Hematopoietic multipotent progenitor cell treated with erythropoietin and hydrocortisone succinate and interleukin-3 and kit ligand, for 6 days (in vitro differentiated cells): ENCODE measurements at regions not wholly inside any gene's neighbourhood (a gene's known extent, or its start where the extent isn't known, plus 50 kb on each side); places are given as distances from the start of the nearest gene placed in this dataset.
A peak's percentile ranks its signal among the peaks of the same experiment; 100 is the strongest.
"Not testable (repeated sequence)": the region's sequence is repeated elsewhere in the genome, so short reads cannot be mapped to it uniquely, and the experiment has no call there.

ENCODE experiments used
- DNase-seq: peaks from one replicate; pipeline ENCODE4 v3.0.0-alpha.2; 2015

DNA sequence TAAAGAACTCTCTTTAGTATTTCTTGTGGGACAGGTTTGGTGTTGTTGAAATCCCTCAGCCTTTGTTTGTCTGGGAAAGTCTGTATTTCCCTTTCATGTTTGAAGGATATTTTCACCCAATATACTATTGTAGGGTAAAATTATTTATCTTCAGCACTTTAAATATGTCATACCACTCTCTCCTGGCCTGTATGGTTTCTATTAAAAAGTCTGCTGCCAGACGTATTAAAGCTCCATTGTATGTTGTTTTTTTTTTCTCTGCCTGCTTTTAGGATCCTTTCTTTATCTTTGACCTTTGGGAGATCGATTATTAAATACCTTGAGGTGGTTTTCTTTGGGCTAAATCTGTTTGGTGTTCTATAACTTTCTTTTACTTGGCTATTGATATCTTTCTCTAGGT lies 119.0 kb upstream of the TBC1D5 start:
- no peak for DNase-seq

DNA sequence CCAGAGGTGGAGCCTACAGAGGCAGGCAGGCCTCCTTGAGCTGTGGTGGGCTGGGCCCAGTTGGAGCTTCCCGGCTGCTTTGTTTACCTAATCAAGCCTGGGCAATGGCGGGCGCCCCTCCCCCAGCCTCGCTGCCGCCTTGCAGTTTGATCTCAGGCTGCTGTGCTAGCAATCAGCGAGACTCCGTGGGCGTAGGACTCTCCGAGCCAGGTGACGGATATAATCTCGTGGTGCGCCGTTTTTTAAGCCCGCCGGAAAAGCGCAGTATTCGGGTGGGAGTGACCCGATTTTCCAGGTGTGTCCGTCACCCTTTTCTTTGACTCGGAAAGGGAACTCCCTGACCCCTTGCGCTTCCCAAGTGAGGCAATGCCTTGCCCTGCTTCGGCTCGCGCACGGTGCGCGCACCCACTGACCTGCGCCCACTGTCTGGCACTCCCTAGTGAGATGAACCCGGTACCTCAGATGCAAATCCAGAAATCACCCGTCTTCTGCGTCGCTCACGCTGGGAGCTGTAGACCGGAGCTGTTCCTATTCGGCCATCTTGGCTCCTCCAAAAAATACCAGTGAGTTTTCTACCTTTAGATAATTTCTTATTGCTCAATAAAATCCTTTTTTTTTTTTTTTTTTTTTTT lies 118.5 kb upstream of the TBC1D5 start:
- DNase-seq: not testable (repeated sequence)

DNA sequence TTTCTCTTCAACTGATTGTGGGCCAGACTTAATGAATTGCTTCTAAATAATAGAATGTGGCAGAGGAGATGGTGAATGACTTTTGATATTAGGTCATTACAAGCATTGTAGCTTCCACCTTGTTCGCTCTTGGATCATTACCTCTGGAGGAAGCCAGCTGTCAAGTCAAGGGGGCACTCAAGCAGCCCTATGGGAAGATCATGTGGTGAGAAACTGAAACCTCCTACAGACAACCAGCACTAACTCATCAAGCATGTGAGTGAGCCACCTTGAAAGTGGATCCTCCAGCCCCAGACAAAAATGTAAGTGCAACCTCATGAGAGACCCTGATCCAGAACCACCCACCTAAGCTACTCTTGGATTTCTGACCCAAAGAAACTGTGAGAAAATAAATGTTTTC lies 109.8 kb upstream of the TBC1D5 start:
- no peak for DNase-seq

DNA sequence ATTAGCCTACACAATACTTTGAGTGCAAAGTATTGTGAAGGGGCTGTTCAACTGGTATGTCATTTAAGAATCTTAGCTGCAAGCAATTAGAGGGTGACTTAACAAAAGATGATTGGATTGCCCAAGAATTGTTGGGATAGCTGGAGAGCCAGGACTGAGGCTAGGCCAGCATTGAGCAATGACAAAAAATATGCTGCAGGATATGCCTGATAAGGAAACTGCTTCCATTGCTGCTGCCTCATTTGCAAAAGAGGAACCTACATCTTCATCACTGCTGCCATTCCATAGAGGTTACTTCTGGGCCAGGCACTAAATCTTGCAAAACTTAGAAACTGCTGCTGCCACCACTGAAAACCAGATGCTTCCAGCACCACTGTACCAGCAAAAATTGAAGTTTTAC lies 108.0 kb upstream of the TBC1D5 start:
- DNase-seq: peak; percentile 45

DNA sequence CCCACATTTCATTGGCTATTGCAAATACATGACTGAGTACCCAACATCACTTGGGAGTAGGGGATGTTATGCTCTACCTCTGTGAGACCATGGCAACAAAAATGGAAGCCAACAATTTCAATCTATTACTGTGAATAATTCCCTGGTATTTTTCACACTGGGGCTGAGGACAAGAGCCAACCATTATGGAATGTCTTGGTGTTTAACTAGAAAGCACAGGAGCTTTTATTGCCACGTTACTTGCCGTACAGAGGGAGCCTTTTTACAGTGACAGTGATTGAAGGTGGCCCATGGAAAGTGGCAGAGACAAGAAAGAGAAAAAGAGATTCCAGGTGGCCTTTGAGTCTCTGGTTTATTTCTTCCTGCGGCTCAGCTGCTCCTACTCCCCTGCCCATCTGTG lies 105.7 kb upstream of the TBC1D5 start:
- no peak for DNase-seq

DNA sequence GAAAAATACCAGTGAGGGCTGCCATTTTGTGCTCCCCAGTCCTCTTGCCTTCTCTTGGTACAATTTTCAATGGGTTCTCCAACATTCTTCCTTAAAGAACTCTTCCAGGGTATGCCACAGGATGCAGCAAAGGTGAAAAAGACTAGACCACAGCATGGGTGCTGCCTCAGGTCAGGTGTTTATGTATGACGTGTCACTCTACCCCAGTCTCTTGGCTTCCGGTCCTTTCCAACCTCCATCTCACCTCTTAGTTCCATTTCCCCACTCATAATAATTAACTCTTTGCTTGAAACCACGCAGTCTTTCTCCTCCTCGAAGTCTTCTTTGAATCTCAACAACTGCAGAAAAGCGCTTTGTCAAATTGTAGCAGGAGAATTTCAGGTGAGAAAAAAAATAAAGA lies 104.7 kb upstream of the TBC1D5 start:
- no peak for DNase-seq

DNA sequence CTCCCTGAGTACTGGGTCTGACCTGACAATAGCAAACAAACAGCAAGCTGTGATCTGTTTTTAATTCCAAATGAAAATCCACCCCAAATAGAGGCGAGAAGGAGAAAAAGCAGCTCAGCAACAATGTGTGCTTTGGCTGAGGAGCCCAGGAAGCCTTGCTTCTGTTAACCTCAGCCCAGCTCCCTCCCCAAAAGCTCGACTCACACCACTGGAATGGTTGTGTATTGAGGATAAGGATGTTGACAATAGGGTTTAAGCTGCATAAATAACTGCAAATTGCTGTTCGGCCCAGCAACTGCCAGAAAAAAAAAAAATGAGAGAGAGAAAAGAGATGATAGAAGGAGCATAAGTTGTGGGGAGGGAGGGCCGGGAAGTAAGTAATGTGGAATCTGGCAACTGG lies 104.0 kb upstream of the TBC1D5 start:
- DNase-seq: no peak

DNA sequence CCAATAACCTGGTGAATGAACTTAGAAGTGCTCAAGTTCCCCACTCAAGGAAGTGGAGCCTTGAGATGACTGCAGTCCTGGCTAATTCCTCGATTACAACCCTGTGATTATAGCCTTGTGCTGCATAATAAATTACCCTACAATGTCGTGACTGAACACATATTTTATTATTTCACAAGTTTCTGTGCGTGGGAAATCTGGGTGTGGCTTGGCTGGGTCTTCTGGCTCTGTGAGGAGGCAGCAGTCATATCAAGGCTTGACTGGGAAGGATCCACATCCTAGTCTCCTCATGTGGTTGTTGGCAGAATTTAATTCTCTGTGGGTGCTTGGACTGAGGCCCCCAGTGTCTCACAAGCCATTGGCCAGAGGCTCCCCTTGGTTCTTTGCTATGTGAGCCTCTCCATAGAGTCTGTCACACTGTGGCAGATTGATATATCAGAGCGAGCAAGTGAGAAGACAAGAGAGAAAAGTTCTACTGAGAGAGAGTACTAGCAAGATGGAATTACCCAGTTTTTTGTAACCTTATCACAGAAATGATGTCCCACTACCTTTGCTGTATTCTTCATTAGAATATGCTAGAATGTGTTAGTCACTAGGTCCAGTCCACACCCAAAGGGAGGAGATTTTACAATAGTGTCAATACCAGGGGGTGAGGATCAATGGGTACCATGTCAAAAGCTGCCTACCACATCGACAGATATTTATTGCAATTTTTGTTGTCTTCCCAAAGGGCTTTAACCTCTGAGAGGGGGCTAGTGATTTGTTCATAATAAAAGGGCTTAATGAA lies 102.8 kb upstream of the TBC1D5 start:
- no peak for DNase-seq

DNA sequence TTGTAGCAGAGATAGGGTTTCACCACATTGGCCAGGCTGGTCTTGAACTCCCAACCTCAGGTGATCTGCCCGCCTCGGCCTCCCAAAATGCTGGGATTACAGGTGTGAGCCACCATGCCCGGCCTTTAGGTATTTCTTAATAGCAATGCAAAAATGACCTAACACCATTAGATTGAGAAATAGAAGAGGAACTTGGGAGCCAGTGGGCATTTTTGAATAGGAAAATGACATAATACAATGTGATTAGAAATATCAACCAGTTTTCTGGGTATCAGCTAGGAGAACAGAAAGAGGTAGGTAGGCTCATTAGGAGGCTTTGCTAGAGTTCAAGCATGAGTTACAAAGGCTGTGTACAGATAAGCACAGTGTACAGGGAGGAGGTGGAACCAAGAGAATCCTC lies 101.8 kb upstream of the TBC1D5 start:
- DNase-seq: no peak

DNA sequence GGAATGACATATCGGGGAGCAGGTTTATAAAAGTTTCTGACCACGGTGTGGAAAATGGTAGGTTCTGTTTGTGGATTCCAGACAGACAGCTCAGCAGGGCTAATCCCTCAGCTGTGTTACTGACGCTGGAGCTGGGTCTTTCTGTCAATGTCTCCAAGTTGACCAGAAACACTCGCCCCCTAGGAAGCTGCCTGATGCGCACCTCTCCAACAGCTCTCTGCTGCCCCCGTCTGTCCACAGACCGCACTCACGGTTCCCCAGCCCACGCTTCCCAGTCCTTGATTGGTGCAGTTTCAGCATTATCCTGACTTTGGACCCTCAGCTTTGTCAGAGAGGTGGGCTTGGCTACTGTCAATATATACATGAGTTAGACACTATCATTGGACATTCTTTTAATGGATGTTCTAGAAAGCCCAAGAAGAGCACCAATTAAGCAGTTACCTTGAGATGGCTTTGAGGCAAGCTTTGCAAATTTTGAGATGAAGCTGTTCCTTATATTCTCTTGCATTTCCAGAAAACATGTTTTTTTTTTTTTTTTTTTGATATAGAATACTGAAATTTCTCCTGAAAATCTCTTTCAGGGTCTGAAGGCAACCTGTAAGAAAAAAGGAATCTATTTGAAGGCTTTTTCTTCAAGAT lies 98.9 kb upstream of the TBC1D5 start:
- peak; percentile 88 for DNase-seq

DNA sequence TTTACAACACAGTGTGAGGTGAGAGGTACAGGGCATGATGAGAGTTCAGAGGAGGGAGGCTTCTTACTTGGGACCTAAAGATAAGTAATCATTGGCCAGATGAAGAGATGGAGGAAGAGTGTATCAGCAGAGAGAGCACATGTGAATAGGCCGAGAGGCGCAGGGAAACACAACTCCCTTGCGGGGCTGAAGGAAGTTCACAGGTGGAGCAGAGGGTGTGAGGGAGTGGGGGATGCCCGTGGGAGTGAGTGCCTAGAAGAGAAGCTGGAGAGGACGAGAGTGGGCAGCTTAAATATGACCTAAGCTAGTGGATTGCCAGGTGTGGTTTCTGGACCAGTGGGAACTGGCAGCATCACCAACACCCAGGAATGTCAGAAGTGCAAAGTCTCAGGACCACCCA lies 98.2 kb upstream of the TBC1D5 start:
- no peak for DNase-seq

DNA sequence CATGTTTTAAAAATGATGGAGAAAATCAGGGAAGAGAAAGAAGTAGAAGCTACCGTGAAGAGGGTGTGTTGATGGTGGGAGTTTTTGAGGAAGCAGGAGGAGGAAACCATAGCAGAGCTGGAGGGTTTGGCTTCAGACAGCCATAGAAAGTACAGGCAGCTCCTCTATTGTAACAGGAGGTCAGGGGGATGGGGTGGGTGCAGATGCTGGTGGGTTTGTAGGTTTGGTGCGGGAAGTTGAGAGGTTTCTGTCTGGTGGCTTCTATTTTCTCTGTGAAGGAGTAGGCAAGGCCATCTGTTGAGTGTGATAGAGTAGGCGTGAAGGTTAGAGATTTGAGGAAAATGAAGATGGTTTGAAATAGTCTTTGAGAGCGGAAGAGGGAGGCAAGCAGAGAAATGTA lies 97.7 kb upstream of the TBC1D5 start:
- no peak for DNase-seq

DNA sequence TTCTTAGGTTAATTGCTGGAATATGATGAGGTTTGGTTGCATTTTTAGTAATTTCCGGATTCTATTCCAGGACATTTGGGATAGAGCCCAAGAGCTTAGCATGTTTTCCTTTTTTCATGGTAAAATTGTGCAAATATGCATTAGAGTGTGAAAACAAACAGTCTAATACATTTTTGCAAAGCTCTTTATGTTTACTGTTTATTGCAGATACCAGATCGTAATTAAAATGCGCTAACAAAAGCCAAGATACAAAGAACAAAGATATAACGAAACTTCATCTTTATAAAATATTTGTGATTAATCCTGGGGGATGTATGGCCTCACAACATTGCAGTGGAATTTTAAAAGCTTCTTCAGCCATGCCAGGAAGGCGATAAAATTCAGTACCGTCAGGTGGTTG lies 94.5 kb upstream of the TBC1D5 start:
- DNase-seq: no peak

DNA sequence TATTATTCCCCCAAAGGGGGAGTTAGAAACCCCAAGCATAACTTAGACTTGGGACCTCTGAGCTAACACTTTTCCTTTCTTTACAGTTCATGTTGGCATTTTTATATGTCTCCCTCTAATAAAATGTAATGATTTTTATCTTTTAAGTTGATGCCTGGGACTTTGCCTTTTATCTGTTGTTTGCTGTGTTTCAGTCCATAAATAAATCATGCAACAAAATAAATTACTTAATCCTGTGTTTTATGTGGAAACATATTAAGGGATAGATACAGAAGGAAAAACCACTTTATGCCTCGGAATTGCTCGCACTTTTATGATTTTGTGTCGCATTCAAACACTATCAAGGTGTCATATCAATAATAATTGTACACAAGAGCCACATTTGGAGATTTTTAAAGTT lies 93.7 kb upstream of the TBC1D5 start:
- no peak for DNase-seq

DNA sequence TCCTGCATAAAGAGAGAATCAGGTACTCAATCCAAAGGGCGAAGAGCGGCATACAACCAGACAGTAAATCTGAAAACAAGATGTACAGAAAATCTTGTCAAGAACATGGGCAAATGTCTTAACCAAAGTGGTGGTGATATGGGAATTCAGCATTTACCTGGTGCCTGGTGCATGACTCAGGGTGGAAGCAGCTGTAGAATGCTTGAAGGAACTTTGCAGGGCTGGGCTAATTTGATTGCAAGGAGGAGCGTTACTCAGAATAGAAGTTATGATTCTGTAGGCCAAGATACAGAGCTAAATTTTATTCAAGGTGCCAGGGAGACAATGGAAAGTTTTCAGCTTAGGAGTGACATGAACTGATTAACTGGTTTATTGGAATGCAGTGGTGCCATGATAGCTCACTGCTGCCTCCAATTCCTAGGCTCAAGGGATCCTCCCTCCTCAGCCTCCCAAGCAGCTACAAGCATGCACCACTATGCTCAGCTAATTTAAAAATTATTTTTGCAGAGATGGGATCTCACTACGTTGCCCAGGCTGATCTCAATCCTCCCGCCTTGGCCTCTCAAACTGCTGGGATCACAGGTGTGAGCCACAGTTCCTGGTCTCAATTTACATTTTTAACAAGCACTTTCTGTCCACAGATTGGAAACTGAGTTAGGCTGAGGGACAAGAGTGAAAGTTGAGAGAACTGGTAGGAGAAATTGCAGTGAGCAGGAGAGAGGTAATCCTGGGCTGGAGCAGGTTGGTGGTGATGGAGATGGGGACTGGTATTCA lies 91.5 kb upstream of the TBC1D5 start:
- no peak for DNase-seq

DNA sequence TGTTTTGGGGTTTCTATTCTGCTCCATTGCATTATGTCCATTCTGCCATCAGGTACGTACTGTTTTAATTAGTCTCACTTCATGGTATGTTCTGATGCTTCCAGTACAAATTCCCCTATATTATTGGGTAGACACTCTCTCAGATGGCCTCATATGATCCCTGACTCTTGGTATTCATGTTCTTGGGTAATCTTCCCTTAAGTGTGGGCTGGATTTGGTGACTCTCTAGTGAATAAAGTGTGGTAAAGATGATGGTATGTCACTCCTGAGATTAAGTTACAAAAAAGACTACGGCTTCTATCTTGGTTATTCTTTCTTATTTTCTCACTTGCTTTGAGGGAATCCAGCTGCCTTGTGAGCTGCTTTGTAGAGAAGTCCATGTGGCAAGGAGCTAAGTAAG lies 89.6 kb upstream of the TBC1D5 start:
- no peak for DNase-seq

DNA sequence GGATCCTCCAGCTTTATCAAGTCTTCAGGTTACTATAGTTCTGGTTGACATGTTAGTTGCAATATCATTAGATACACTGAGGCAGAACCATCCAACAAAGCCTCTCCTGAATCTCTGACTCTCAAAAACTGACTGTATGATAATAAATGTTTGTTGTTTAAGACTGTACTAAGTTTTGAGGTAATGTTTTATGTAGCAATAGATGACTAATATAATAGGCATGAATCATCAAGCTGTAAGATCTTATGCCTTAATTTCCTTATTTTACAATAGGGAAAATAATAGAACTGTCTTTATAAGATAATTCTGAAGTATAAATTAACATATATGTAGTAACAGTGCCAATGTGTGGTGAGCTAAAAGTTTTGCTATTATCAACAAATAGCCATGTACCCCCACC lies 88.9 kb upstream of the TBC1D5 start:
- DNase-seq: no peak

DNA sequence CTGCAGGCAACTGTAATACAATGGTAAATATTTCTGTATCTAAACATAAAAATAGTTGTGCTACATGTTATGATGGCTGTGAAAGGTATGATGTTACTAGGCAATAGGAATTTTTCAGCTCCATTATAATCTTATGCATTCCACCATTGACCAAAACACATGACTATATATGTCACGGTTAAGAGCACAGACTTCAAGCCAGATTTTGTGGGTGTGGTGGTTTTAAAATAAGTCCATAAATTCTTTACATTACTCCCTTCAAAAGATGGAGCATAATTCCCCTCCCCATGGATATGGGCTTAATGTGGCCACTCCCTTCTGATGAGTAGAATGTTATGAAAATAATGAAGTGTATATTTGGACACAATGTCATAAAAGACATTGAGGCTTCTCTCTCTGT lies 88.4 kb upstream of the TBC1D5 start:
- no peak for DNase-seq

DNA sequence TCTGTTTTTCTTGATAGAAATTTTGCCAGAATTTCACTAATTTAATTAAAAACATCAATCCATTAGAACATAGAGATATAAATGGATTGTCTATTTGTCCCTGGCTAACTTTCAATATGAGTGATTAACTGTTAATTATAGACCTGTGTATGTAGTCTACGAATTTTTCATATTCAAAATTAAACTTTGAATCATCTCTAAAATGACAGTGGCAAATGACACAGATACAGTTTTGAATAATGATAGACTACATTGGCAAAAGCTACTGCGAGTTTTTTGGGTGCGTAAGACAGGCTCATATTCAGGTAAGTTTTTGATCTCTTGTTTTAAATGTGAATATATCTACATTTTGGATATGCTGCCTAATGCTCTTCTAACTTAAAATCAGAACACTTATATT lies 86.0 kb upstream of the TBC1D5 start:
- DNase-seq: no peak

DNA sequence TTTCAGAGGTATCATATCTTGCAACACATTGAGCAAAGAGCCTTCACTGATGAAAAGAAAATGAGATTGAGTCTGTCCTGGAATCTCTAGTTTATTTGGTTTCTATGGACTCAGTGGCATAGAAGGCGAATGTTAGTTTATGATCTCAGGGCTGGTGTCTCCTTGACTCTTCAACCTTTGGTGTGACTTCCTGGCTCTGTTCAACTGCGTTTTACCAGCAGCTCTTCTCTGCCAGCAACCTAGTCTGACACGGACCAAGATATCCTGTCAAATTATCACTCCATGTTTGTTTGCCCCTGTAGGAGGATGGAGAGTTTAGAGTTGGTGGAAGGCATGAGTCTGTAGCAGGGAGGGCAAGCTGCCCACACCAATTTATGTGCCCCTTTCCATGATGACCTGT lies 82.9 kb upstream of the TBC1D5 start:
- DNase-seq: no peak

DNA sequence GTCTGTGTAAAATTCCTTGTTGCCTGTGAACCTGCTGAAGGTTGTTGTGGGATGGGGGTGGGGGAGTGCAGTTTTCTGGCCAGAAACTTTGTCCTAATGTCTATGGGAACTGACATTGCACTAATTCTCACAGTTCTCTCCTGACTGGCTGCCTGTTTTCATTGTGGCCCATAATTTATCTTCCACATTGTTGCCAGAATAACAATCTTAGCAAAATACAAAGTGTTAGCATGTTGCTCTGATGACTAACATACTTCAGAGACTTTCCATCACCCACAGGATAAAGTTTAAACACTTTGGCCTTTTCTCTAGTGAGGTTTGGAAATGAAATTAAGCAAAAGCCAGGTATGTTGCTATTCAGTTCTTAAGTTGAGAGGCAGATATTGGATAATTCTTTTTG lies 81.4 kb upstream of the TBC1D5 start:
- no peak for DNase-seq

DNA sequence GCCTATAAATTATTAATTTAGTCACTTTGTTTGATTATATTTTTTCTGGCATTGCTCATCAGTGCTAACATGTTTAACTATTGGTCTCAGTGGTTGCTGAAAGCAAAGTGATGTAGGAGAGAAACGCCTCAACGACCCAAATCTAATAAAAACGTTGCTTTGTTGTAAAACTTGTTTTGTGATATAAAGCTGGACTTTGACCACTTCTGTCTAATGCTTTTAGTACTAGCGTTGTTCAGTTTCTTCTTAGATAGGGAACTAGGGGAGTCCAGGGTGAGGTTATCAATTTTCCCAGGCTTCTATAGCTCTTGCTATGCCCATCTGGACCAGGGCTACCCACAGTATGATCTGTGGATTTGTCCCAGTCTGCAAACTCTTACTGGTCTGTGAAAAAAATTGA lies 80.6 kb upstream of the TBC1D5 start:
- no peak for DNase-seq

DNA sequence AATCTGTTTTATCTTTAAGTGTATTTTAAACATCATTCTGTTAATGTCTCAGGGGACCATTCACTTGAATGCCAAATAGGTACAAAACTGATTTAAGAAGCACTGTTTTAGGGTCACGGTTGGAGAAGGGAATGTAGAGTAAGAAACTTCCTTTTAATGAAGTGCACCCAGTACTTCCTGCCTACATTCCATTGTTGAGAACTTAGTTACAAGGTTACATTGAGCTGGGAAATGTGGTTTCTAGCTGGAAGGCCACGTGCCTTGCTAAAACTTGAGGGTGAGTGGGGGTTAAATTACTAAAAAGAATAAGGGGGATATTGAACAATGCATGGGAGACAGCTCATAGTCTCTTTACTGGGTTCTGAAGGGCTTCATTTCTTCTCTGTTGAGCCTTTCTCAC lies 78.3 kb upstream of the TBC1D5 start:
- DNase-seq: no peak

DNA sequence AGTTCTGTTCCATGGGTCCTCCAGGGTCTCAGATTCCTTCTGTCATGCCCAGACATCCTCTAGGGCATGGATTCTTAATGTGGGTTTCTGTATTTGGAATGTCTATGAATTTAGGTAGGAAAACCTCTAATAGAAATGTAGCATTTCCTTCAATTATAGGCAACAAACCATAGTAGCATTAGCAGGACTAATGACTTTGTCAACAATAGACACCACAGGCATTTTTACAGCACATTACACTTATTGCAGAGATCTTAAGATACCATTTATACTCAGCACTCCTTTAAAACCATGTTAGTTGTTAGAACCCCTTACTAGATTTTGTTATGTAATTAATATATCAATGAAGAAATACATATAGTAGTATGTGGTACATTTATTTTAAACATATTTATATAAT lies 77.8 kb upstream of the TBC1D5 start:
- no peak for DNase-seq
